BE2C (cell line): ENCODE measurements at regions not wholly inside any gene's neighbourhood (a gene's known extent, or its start where the extent isn't known, plus 50 kb on each side); places are given as distances from the start of the nearest gene placed in this dataset.
"Not testable (repeated sequence)": the region's sequence is repeated elsewhere in the genome, so short reads cannot be mapped to it uniquely, and the experiment has no call there.

Source experiments
- DNase-seq: peaks from one replicate; pipeline ENCODE4 v3.0.0-alpha.2; 2020
- H3K27me3 ChIP-seq: fragments of 250-450 bp; sonication (Bioruptor Pico); 2 replicates; pipeline ENCODE4 v1.5.1; 2020; ENCODE audit warnings: mild to moderate bottlenecking
- H3K36me3 ChIP-seq: fragments of 250-450 bp; sonication (Bioruptor Pico); 2 replicates; pipeline ENCODE4 v1.5.1; 2020; ENCODE audit warnings: mild to moderate bottlenecking
- H3K4me1 ChIP-seq: fragments of 250-450 bp; sonication (Bioruptor Pico); 2 replicates; pipeline ENCODE4 v1.5.1; 2020
- H3K4me3 ChIP-seq: 2 replicates; pipeline ENCODE4 v1.5.1; 2011; ENCODE audit warnings: low read depth, low read length
- H3K9me3 ChIP-seq: fragments of 250-450 bp; sonication (Bioruptor Pico); 2 replicates; pipeline ENCODE4 v1.5.1; 2020
- TF ChIP-seq, protein P1 (sequence below): IDR thresholded peaks from 2 replicates; pipeline ENCODE4 v1.5.1; 2012; ENCODE audit warnings: mild to moderate bottlenecking, low read depth, low read length

DNA sequence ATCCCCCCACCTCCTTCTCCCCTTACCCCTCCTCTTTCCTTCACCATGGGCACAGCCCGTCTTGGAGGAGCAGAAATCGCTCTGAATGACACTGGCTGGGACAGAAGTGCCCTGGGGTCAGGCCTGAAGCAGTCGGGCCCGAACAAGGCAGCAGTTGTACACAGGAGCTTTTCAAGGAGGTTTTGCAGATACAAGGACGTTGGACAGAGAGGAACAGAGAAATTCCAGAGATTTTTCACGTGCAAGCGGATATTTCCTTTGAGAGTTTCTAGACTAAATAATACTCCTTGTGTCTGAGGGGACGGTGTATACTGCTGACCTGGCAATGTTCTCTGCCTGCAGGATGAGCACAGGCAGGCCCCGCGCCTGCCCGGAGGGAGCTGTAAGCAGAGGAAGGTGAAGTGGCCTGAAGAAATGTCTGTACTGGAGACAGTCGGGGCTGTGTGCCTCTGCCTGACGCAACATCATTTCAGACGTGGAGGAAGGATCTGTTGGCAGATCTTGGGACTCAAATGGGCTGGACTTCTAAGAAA is 95.3 kb upstream of the SLC25A33 start:
- no peaks in the 10 kb centered on the region for H3K4me1 ChIP-seq
- TF ChIP-seq, protein P1, sequence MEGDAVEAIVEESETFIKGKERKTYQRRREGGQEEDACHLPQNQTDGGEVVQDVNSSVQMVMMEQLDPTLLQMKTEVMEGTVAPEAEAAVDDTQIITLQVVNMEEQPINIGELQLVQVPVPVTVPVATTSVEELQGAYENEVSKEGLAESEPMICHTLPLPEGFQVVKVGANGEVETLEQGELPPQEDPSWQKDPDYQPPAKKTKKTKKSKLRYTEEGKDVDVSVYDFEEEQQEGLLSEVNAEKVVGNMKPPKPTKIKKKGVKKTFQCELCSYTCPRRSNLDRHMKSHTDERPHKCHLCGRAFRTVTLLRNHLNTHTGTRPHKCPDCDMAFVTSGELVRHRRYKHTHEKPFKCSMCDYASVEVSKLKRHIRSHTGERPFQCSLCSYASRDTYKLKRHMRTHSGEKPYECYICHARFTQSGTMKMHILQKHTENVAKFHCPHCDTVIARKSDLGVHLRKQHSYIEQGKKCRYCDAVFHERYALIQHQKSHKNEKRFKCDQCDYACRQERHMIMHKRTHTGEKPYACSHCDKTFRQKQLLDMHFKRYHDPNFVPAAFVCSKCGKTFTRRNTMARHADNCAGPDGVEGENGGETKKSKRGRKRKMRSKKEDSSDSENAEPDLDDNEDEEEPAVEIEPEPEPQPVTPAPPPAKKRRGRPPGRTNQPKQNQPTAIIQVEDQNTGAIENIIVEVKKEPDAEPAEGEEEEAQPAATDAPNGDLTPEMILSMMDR, result no peak
- no peak for DNase-seq
- no peak overlapping the region for H3K4me3 ChIP-seq
- no peaks in the 10 kb centered on the region for H3K36me3 ChIP-seq
- no peaks in the 10 kb centered on the region for H3K9me3 ChIP-seq
- no peaks in the 10 kb centered on the region for H3K27me3 ChIP-seq

DNA sequence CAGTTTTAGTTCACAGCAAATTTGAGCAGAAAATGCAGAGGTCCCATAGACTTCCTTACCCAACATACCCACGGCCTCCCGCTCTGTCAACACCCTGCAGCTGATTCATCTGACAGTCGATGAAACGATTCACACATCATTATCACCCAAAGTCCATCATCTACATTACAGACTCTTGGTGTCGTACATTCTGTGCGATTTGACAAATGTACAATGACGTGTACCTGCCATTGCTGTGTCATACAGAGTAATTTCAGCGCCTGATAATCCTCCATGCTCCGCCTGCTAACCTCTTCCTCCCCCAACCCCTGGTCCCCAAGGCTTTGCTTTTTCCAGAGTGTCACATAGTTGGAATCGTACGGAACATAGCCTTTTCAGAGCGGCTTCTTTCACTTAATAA is 94.7 kb upstream of the SLC25A33 start:
- Histone ChIP-seq H3K9me3 (no peaks in the 10 kb centered on the region), H3K4me3 (no peak overlapping the region), H3K27me3 (no peaks in the 10 kb centered on the region), H3K36me3 (no peaks in the 10 kb centered on the region), H3K4me1 (no peaks in the 10 kb centered on the region)
- no peak for DNase-seq
- TF ChIP-seq, protein P1, result no peak

DNA sequence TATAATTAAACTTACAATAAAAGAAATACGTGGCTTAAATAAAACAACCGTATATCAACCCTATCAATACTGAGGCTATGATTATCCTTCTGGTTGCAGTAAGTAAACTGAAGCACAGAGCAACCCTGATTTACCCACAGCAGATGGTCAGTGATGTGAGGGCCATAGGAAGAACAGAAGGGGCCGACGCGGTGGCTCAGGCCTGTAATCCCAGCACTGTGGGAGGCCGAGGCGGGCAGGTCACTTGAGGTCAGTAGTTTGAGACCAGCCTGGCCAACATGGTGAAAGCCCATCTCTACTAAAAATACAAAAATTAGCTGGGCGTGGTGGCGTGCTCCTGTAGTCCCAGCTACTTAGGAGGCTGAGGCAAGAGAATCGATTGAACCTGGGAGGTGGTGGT is 94.2 kb upstream of the SLC25A33 start:
- DNase-seq, H3K9me3 ChIP-seq, H3K4me3 ChIP-seq, H3K36me3 ChIP-seq, H3K4me1 ChIP-seq, H3K27me3 ChIP-seq: not testable (repeated sequence)

DNA sequence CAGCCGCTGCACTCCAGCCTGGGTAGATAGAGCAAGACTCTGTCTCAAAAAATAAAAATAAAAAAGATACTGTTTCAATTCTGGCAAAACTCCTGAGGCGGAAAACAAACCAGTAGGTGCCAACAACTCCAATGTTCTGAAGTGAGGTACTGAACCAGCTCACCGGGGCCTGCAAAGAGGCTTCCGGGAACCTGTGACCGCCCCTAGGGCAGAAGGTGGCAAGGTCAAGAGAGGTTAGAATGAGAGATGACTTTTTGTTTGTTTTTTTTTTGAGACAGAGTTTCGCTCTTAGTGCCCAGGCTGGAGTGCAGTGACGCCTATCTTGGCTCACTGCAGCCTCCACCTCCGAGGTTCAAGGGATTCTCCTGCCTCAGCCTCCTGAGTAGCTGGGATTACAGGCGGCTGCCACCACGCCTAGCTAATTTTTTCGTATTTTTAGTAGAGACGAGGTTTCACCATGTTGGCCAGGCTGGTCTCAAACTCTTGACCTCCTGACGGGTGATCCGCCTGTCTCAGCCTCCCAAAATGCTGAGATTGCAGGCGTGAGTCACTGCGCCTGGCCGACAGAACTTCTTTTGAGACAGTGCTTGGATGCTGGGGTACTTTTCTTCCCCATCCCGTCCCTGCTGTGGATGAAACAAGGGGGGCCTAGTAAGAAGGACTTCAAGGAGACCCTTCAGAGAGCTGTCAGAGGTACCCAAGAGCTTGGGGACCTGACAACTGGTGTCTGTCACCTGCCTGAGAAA is 91.9 kb upstream of the SLC25A33 start:
- Histone ChIP-seq H3K27me3 (no peaks in the 10 kb centered on the region), H3K36me3 (no peaks in the 10 kb centered on the region), H3K4me3 (no peak overlapping the region), H3K9me3 (no peaks in the 10 kb centered on the region), H3K4me1 (no peaks in the 10 kb centered on the region)
- TF ChIP-seq, protein P1, result no peak
- no peak for DNase-seq

- Histone ChIP-seq H3K4me3 (no peak overlapping the region), H3K9me3 (no peaks in the 10 kb centered on the region), H3K27me3 (no peaks in the 10 kb centered on the region), H3K36me3 (no peaks in the 10 kb centered on the region), H3K4me1 (no peaks in the 10 kb centered on the region)
- TF ChIP-seq, protein P1, result no peak
- no peak for DNase-seq
These were observed 90.8 kb upstream of the SLC25A33 start for GRCh38 chr1:9448132-9449109.

GRCh38 chr1:9449110-9449627 is 90.1 kb upstream of the SLC25A33 start:
- no peak overlapping the region for H3K4me3 ChIP-seq
- DNase-seq, result no peak

More at GRCh38 chr1:9449110-9449627, 90.1 kb upstream of the SLC25A33 start:
- Histone ChIP-seq H3K9me3 (no peaks in the 10 kb centered on the region), H3K27me3 (no peaks in the 10 kb centered on the region), H3K4me1 (no peaks in the 10 kb centered on the region), H3K36me3 (no peaks in the 10 kb centered on the region)
- TF ChIP-seq, protein P1, result no peak
